ENCODE measurements at regions not wholly inside any gene's neighbourhood (a gene's known extent, or its start where the extent isn't known, plus 50 kb on each side); places are given as distances from the start of the nearest gene placed in this dataset.

- no peak for TF ChIP-seq CTCF (IDR thresholded peaks at IDR 0.05)
- no peak for TF ChIP-seq POLR2A (IDR thresholded peaks at IDR 0.05)
- no peak for TF ChIP-seq EP300 (IDR thresholded peaks at IDR 0.05)
Observed at GRCh38 chr6:77150736-77151135, 312.6 kb downstream of the HTR1B start.
